ENCODE measurements at regions not wholly inside any gene's neighbourhood (a gene's known extent, or its start where the extent isn't known, plus 50 kb on each side); places are given as distances from the start of the nearest gene placed in this dataset.

DNA sequence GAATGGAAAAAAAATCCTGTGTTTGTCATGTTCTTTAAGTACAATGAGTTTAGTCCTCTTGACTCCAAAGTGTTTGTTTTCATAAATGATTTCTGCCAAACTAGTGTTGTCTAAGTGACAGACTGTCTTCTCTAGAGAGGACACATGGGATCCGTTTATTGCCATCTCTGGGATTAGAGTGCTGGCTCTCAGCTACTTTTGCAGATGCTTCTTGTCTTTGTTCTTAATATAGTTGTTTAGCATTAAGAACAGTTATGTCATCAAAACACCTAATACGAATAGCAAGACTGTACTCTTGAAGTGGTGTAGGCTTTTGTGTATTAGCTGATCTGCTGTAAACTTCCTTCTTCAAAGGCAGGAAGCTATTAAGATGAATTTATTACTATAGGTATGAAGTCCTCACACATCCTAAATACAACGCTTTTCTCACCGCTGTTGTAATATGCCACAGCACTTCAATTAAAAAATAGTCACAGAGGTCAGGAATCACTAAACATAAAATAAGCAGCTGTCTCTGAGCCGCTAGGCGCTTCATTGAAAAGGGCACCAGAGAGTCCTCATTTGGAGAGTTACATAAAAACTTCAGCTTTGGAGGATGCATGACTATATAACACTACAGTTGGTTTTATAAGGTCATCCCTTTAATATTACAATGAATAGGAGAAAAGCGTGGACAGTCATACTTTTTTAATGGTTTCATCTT lies 128.3 kb upstream of the ZNF385D start:
- Histone ChIP-seq H2AFZ (ENCODE audit: low read length) (no peak overlapping the region), H3K23ac (ENCODE audit: insufficient read length, low read depth, low read length) (no peak overlapping the region), H3K4me1 (ENCODE audit: insufficient read depth, low read length) (no peaks in the 10 kb centered on the region), H3K27ac (ENCODE audit: insufficient read length, low read depth, low read length) (no peak overlapping the region), H3K27me3 (ENCODE audit: insufficient read depth, low read length) (no peaks in the 10 kb centered on the region), H3K4ac (ENCODE audit: low read depth, low read length) (no peak overlapping the region), H4K20me1 (ENCODE audit: control insufficient read depth, insufficient read depth, insufficient read length) (no peaks in the 10 kb centered on the region), H2BK12ac (ENCODE audit: insufficient read length, low read depth, low read length) (no peak overlapping the region), H2BK120ac (ENCODE audit: low read depth, low read length, poor library complexity, severe bottlenecking) (no peak overlapping the region), H3K9ac (ENCODE audit: extremely low read depth, insufficient read length, low read length) (no peak overlapping the region), H3K79me2 (ENCODE audit: insufficient read depth, low read length) (no peaks in the 10 kb centered on the region), H4K8ac (replicated peaks; ENCODE audit: insufficient read length, low read depth, low read length) (no peak overlapping the region), H2BK20ac (ENCODE audit: low read depth, low read length, poor library complexity, severe bottlenecking) (no peak overlapping the region), H2AK5ac (ENCODE audit: insufficient read length, low read length) (no peak overlapping the region), H3K14ac (ENCODE audit: insufficient read depth, low read length) (no peak overlapping the region), H3K4me2 (ENCODE audit: insufficient read depth, insufficient read length, low read length) (no peak overlapping the region), H4K5ac (ENCODE audit: insufficient read length, low read depth, low read length) (no peak overlapping the region), H3K23me2 (ENCODE audit: insufficient read length, low read depth, low read length, poor library complexity, severe bottlenecking) (no peaks in the 10 kb centered on the region), H3K56ac (ENCODE audit: insufficient read length, low read depth, low read length) (no peak overlapping the region), H3K18ac (ENCODE audit: insufficient read length, low read depth, low read length) (no peak overlapping the region), H2BK5ac (ENCODE audit: insufficient read length, low read length) (no peak overlapping the region), H3T11ph (ENCODE audit: low read length) (no peak overlapping the region), H2BK15ac (ENCODE audit: low read depth, low read length) (no peak overlapping the region), H3K9me3 (ENCODE audit: control insufficient read depth, low read depth, low read length) (no peaks in the 10 kb centered on the region), H3K79me1 (ENCODE audit: insufficient read depth, low read depth, low read length, poor library complexity, severe bottlenecking) (no peaks in the 10 kb centered on the region), H4K91ac (ENCODE audit: insufficient read length, low read depth, low read length) (no peak overlapping the region)
- no peak overlapping the region for H3K4me3 Mint-ChIP-seq
- no peaks in the 10 kb centered on the region for H3K27me3 Mint-ChIP-seq (ENCODE audit: low read depth)
- peaks cover 1 to 2% of the 10 kb centered on the region in 2 experiments; a peak in 2 of 5 replicates for H3K9me3 Mint-ChIP-seq
- no peaks in the 10 kb centered on the region for H3K4me1 Mint-ChIP-seq
- DNase-seq, result no peak
- H3K36me3 Mint-ChIP-seq (ENCODE audit: insufficient read depth in 1 of 3, low read depth in 3 of 3), result no peaks in the 10 kb centered on the region
- H3K27ac Mint-ChIP-seq, result no peak overlapping the region
- WGBS (ENCODE audit: extremely low coverage, insufficient read length, low lambda C conversion rate), result no CpG with 5 or more reads among the region's 7 CpGs
- TF ChIP-seq, protein P1, sequence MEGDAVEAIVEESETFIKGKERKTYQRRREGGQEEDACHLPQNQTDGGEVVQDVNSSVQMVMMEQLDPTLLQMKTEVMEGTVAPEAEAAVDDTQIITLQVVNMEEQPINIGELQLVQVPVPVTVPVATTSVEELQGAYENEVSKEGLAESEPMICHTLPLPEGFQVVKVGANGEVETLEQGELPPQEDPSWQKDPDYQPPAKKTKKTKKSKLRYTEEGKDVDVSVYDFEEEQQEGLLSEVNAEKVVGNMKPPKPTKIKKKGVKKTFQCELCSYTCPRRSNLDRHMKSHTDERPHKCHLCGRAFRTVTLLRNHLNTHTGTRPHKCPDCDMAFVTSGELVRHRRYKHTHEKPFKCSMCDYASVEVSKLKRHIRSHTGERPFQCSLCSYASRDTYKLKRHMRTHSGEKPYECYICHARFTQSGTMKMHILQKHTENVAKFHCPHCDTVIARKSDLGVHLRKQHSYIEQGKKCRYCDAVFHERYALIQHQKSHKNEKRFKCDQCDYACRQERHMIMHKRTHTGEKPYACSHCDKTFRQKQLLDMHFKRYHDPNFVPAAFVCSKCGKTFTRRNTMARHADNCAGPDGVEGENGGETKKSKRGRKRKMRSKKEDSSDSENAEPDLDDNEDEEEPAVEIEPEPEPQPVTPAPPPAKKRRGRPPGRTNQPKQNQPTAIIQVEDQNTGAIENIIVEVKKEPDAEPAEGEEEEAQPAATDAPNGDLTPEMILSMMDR (conservative IDR thresholded peaks at IDR 0.05), result no peak
